Duodenal mucosa (tissue), 2 donors: ENCODE measurements at regions not wholly inside any gene's neighbourhood (a gene's known extent, or its start where the extent isn't known, plus 50 kb on each side); places are given as distances from the start of the nearest gene placed in this dataset.
"Not testable (repeated sequence)": the region's sequence is repeated elsewhere in the genome, so short reads cannot be mapped to it uniquely, and the experiment has no call there.

Source experiments
- H3K27ac ChIP-seq: one replicate; pipeline ENCODE4 v1.7.0; 2013; ENCODE audit warnings: low read depth, low read length
- H3K27me3 ChIP-seq, 2 donors: one replicate each; pipeline ENCODE4 v1.7.0; 2013; ENCODE audit warnings: low read length in 2 of 2, control low read depth in 1 of 2; ENCODE audit not compliant: insufficient read depth in 2 of 2, control insufficient read depth in 1 of 2
- H3K36me3 ChIP-seq, 2 donors: one replicate each; pipeline ENCODE4 v1.7.0; 2013; ENCODE audit warnings: low read length in 2 of 2, control low read depth in 1 of 2; ENCODE audit not compliant: insufficient read depth in 2 of 2, control insufficient read depth in 1 of 2
- H3K4me1 ChIP-seq, 2 donors: one replicate each; pipeline ENCODE4 v1.7.0; 2013; ENCODE audit warnings: low read length in 2 of 2, control low read depth in 1 of 2; ENCODE audit not compliant: insufficient read depth in 2 of 2, control insufficient read depth in 1 of 2
- H3K4me3 ChIP-seq, 2 donors: one replicate each; pipeline ENCODE4 v1.7.0; 2013; ENCODE audit warnings: low read length in 2 of 2, low read depth in 1 of 2
- H3K9ac ChIP-seq, 2 donors: one replicate each; pipeline ENCODE4 v1.7.0; 2013; ENCODE audit warnings: low read length in 2 of 2, low read depth in 1 of 2
- H3K9me3 ChIP-seq, 2 donors: one replicate each; pipeline ENCODE4 v1.7.0; 2013; ENCODE audit warnings: low read length in 2 of 2, control low read depth in 1 of 2; ENCODE audit not compliant: control insufficient read depth in 1 of 2

GRCh38 chr3:148513096-148513543, 184.6 kb upstream of the AGTR1 start:
- H3K27me3 ChIP-seq: no peaks in the 10 kb centered on the region
- H3K4me1 ChIP-seq: no peaks in the 10 kb centered on the region
- no peak overlapping the region for H3K9ac ChIP-seq
- no peak overlapping the region for H3K4me3 ChIP-seq
- H3K9me3 ChIP-seq: no peaks in the 10 kb centered on the region
- H3K27ac ChIP-seq: no peak overlapping the region
- no peaks in the 10 kb centered on the region for H3K36me3 ChIP-seq

DNA sequence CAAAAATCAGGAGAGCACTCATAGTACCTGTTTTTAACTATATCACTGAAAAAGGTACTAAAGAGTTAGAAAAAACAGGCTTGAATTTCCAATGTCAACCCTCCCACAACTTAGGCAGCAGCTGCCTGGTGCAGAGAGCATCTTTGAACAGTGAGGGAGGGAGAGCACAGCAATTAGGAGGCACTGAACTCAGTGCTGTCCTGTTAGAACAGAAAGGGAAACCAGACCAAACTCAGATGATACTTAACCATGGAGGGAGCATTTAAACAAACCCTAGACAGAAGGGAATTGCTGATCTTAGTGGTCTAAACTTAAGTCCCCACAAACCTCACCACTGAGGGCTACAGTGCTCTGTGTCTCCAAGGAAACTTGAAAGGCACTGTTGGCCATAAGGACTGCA, 179.2 kb upstream of the AGTR1 start:
- no peak overlapping the region for H3K27ac ChIP-seq
- no peaks in the 10 kb centered on the region for H3K36me3 ChIP-seq
- no peaks in the 10 kb centered on the region for H3K4me1 ChIP-seq
- H3K27me3 ChIP-seq: no peaks in the 10 kb centered on the region
- no peak overlapping the region for H3K4me3 ChIP-seq
- H3K9ac ChIP-seq: no peak overlapping the region
- no peaks in the 10 kb centered on the region for H3K9me3 ChIP-seq

GRCh38 chr3:148525621-148526020, 172.1 kb upstream of the AGTR1 start:
- H3K4me3 ChIP-seq, H3K36me3 ChIP-seq, H3K27ac ChIP-seq, H3K27me3 ChIP-seq, H3K4me1 ChIP-seq, H3K9me3 ChIP-seq, H3K9ac ChIP-seq: not testable (repeated sequence)

DNA sequence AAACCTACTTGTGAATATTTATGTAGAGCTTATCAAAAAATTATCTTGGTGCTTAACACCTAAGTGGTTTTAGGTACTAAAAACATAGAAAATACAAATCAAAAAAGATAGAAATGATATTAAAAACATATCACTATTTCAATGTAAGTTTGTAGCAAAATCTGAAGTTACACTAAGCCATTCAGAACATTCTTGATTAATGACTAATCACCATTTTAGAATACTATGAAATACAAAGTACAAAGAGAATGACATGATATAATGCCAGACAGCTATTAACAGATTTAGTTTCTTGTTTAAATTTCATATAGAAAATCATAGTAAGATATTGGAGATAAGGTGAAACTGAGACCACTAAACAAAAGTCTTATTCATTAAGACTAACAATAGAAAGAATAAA, 169.7 kb upstream of the AGTR1 start:
- H3K4me3 ChIP-seq: no peak overlapping the region
- H3K36me3 ChIP-seq: no peaks in the 10 kb centered on the region
- no peaks in the 10 kb centered on the region for H3K9me3 ChIP-seq
- no peak overlapping the region for H3K27ac ChIP-seq
- H3K4me1 ChIP-seq: no peaks in the 10 kb centered on the region
- H3K9ac ChIP-seq: no peak overlapping the region
- H3K27me3 ChIP-seq: no peaks in the 10 kb centered on the region

- H3K4me3 ChIP-seq: no peak overlapping the region
- H3K27ac ChIP-seq: no peak overlapping the region
- H3K36me3 ChIP-seq: no peaks in the 10 kb centered on the region
- no peaks in the 10 kb centered on the region for H3K27me3 ChIP-seq
- no peak overlapping the region for H3K9ac ChIP-seq
- H3K4me1 ChIP-seq: peaks cover 0 to 7% of the 10 kb centered on the region in 2 donors
- no peaks in the 10 kb centered on the region for H3K9me3 ChIP-seq
Observed at GRCh38 chr3:148531836-148532235, 165.9 kb upstream of the AGTR1 start.

GRCh38 chr3:148532326-148532725, 165.4 kb upstream of the AGTR1 start:
- H3K27ac ChIP-seq: no peak overlapping the region
- H3K4me1 ChIP-seq: peaks cover 0 to 7% of the 10 kb centered on the region in 2 donors
- H3K9me3 ChIP-seq: no peaks in the 10 kb centered on the region
- no peaks in the 10 kb centered on the region for H3K27me3 ChIP-seq
- H3K4me3 ChIP-seq: no peak overlapping the region
- H3K36me3 ChIP-seq: no peaks in the 10 kb centered on the region
- no peak overlapping the region for H3K9ac ChIP-seq

GRCh38 chr3:148532774-148533173, 164.9 kb upstream of the AGTR1 start:
- Histone ChIP-seq H3K4me1 (peaks cover 0 to 7% of the 10 kb centered on the region in 2 donors), H3K27me3 (no peaks in the 10 kb centered on the region), H3K9ac (no peak overlapping the region), H3K36me3 (no peaks in the 10 kb centered on the region), H3K4me3 (no peak overlapping the region), H3K27ac (no peak overlapping the region), H3K9me3 (no peaks in the 10 kb centered on the region)

GRCh38 chr3:148534089-148534988, 163.4 kb upstream of the AGTR1 start:
- peaks cover 0 to 7% of the 10 kb centered on the region in 2 donors for H3K4me1 ChIP-seq
- no peaks in the 10 kb centered on the region for H3K36me3 ChIP-seq
- H3K27ac ChIP-seq: no peak overlapping the region
- H3K27me3 ChIP-seq: no peaks in the 10 kb centered on the region
- H3K4me3 ChIP-seq: no peak overlapping the region
- no peaks in the 10 kb centered on the region for H3K9me3 ChIP-seq
- no peak overlapping the region for H3K9ac ChIP-seq

DNA sequence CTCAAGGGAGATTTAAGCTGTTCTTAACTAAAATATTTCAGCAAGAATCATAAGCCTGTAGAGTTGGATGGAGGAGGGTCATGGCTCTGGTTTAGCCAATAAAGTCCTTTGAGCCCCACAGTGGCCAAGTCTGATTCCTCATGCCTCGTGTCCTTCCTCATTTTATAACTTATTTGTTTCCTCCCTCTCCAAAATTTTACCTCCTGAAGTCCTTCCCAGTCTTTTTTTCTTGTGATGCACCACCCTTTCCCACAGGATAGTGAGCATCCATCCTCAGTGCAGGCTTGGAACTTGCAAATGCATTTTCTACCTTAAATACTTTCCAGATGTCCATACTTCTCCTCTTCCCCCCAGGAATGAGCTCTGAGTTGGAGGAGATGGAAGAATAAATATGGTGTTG, 162.7 kb upstream of the AGTR1 start:
- no peak overlapping the region for H3K27ac ChIP-seq
- peaks cover 0 to 7% of the 10 kb centered on the region in 2 donors for H3K4me1 ChIP-seq
- H3K4me3 ChIP-seq: no peak overlapping the region
- no peak overlapping the region for H3K9ac ChIP-seq
- no peaks in the 10 kb centered on the region for H3K27me3 ChIP-seq
- H3K9me3 ChIP-seq: no peaks in the 10 kb centered on the region
- no peaks in the 10 kb centered on the region for H3K36me3 ChIP-seq

DNA sequence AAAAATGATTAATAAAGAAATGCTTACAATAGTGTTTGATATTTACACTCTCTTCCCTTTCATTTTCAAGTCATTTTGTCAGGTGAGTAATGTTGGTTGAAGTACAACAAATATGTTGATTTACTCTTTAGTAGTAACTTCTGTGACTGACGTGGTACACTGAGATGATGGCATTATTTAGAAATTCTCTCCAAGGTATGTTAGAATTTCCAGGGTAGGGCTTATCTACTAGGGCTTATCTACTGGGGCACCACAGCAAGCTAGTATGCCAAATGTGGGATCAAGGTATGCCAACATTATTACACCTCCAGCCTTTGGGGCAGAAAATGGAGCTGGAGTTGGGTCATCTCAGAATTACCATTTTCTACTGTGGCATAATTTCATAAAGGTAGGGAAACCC, 157.4 kb upstream of the AGTR1 start:
- Histone ChIP-seq H3K27me3 (no peaks in the 10 kb centered on the region), H3K4me1 (no peaks in the 10 kb centered on the region), H3K9me3 (no peaks in the 10 kb centered on the region), H3K36me3 (no peaks in the 10 kb centered on the region), H3K27ac (no peak overlapping the region), H3K9ac (no peak overlapping the region), H3K4me3 (no peak overlapping the region)
